Activated CD8-positive, alpha-beta memory T cell treated with anti-CD3 and anti-CD28 coated beads, Interleukin-2, amount 10 ng/mL, durations not matched to agents 7 days and 5 days (primary cell): ENCODE measurements at regions not wholly inside any gene's neighbourhood (a gene's known extent, or its start where the extent isn't known, plus 50 kb on each side); places are given as distances from the start of the nearest gene placed in this dataset.
"Not testable (repeated sequence)": the region's sequence is repeated elsewhere in the genome, so short reads cannot be mapped to it uniquely, and the experiment has no call there.

Source experiments
- ATAC-seq: fragments of 150-1000 bp; cut with Tn5 transposase; one replicate; pipeline ENCODE4 v1.10.0; 2021; ENCODE audit warnings: moderate library complexity
- CTCF ChIA-PET: fragments of 350-600 bp; sonication (Branson Sonifier 250); formaldehyde crosslinking; loops from one replicate; lab custom pipeline; 2021; ENCODE audit warnings: antibody characterized with exemption; lab: Charles Lee
- DNase-seq: peaks from one replicate; pipeline ENCODE4 v3.0.0-alpha.2; 2020
- H3K27ac Mint-ChIP-seq: one replicate; pipeline ENCODE4 v1.8.0; 2021; ENCODE audit warnings: mild to moderate bottlenecking, mixed read lengths
- H3K27me3 Mint-ChIP-seq: one replicate; pipeline ENCODE4 v1.8.0; 2021; ENCODE audit warnings: mixed read lengths
- H3K36me3 Mint-ChIP-seq: one replicate; pipeline ENCODE4 v1.8.0; 2021; ENCODE audit warnings: mild to moderate bottlenecking, mixed read lengths
- H3K4me1 Mint-ChIP-seq: one replicate; pipeline ENCODE4 v1.8.0; 2021; ENCODE audit warnings: mixed read lengths
- H3K4me3 Mint-ChIP-seq: one replicate; pipeline ENCODE4 v1.8.0; 2021; ENCODE audit warnings: mild to moderate bottlenecking, moderate library complexity, mixed read lengths
- H3K9me3 Mint-ChIP-seq: one replicate; pipeline ENCODE4 v1.8.0; 2022; ENCODE audit warnings: low read depth, mixed read lengths

DNA sequence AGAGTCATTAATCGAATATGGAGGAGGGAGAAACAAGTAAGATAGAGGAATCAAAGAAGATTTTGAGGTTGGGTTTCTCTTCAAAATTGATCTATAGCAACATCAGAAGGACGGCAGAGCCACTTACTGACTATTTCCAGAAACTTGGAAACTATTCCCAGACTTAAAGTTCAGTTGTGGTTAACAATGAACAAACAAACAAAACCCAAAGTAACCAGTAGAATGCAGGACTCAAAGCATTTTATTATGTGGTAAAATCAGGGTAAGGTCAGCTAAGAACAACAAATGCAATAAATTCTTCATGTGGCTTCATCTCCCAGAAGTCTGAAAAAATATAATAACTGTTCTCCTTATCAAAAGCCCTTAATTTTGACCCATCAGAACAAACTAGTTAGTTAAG lies 54.9 kb upstream of the OSMR start:
- H3K4me1 Mint-ChIP-seq = no peaks in the 10 kb centered on the region
- no peaks in the 10 kb centered on the region for H3K36me3 Mint-ChIP-seq
- CTCF ChIA-PET = no interaction called here
- no peak for ATAC-seq
- H3K4me3 Mint-ChIP-seq = no peak overlapping the region
- no peak overlapping the region for H3K27ac Mint-ChIP-seq
- no peak for DNase-seq
- H3K27me3 Mint-ChIP-seq = peaks cover 26% of the 10 kb centered on the region
- peaks cover under 1% of the 10 kb centered on the region for H3K9me3 Mint-ChIP-seq

DNA sequence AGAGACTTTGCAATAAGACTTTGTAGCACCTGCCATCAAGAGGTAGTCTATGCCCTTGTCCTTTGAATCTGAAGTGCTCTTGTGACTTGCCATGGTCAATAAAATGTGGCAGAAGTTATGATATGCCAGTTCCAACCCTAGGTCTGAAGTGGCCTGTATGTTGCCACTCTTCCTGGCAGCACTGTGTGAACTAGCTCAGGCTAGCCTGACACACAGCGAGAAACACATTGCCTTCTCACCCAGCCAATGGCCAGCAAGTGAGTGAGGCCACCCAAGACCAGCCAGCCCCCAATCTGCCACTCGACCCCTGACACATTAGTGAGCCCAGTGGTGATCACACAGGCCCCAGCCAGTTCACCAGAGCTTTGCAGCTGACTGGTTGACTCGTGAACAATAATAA lies 52.7 kb upstream of the OSMR start:
- H3K27me3 Mint-ChIP-seq = peaks cover 26% of the 10 kb centered on the region

DNA sequence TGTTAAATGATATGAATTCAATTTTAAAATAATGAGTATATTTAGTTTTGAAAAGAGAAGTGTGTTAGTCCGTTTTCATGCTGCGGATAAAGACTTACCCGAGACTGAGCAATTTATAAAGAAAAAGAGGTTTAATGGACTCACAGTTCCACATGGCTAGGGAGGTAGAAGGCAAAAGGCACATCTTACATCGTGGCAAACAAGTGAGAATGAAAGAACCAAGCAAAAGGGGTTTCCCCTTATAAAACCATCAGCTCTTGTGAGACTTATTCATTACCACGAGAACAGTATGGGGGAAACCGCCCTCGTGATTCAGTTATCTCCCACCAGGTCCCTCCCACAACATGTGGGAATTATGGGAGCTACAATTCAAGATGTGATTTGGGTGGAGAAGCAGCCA lies 51.8 kb upstream of the OSMR start:
- H3K27me3 Mint-ChIP-seq = peaks cover 26% of the 10 kb centered on the region
- CTCF ChIA-PET, H3K4me3 Mint-ChIP-seq, H3K9me3 Mint-ChIP-seq, DNase-seq, ATAC-seq, H3K36me3 Mint-ChIP-seq, H3K27ac Mint-ChIP-seq, H3K4me1 Mint-ChIP-seq: not testable (repeated sequence)

More for the DNA sequence above, 52.7 kb upstream of the OSMR start:
- CTCF ChIA-PET = no interaction called here
- ATAC-seq (no peak), DNase-seq (no peak)
- no peak overlapping the region for H3K27ac Mint-ChIP-seq
- no peak overlapping the region for H3K4me3 Mint-ChIP-seq
- H3K9me3 Mint-ChIP-seq = no peaks in the 10 kb centered on the region
- no peaks in the 10 kb centered on the region for H3K36me3 Mint-ChIP-seq
- no peaks in the 10 kb centered on the region for H3K4me1 Mint-ChIP-seq

DNA sequence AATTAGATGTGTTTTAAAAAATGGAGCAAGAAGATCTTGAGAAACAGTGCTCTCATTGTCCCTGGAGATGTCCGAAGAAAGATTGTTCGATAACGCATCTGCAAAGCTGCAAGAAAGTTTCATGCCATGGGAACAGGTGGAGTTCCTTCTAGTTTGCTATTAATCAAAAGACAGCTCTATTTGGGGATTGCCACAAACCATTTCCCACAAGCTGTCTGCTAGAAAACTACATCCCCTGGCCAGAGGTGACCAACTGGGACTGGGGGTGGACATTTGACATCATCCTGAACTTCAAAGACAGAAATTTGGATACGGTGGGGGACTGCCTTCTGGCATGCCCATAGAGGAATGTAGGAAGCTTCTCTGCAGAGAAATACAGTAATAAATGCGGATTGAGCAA lies 50.8 kb upstream of the OSMR start:
- no peaks in the 10 kb centered on the region for H3K36me3 Mint-ChIP-seq
- ATAC-seq (no peak), DNase-seq (no peak)
- H3K4me1 Mint-ChIP-seq = no peaks in the 10 kb centered on the region
- CTCF ChIA-PET = interaction anchor here (1.3 kb wide), 1 partner anchor 14 kb away, joined by 3 read pairs; no protein-coding TSS in a partner anchor
- H3K27ac Mint-ChIP-seq = no peak overlapping the region
- peaks cover 26% of the 10 kb centered on the region for H3K27me3 Mint-ChIP-seq
- H3K9me3 Mint-ChIP-seq = no peaks in the 10 kb centered on the region
- H3K4me3 Mint-ChIP-seq = no peak overlapping the region

DNA sequence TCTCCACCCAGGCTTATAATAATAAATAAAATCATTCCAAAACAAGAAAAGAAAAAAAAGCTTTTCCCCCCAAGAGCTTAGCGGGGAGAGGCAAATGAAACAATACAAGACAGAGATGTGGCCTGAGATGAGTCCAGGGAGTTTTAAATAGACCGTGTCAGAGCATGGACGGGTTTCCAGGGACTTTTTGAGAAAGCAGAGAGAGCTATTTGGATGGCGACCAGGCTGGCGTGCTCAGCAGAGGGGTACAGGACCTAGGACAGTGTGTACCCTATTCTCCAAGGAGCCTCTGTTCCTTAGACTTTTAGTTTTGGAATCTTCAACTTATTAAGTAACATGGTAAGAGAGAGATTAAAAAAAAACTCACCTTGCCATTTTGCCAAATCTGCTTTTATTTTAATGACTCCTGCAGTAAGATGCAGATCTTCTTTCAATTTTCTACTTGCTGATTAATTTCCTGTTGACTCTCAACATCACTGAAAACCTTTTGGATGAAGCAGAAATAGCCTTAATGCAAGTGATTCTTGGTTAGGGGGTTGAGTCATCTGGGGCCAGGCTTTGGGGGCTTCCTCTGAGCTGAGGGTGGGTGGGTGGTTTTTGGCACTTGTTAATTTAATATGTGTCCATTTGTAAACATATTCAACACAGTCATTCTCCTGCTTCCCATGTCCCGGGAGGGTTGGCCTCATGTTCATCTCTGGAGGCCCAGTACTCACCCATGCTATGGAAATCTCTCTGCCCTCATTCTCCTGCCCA lies 49.6 kb upstream of the OSMR start:
- Mint-ChIP-seq H3K9me3 (no peaks in the 10 kb centered on the region), H3K27me3 (peaks cover 18% of the 10 kb centered on the region), H3K36me3 (no peaks in the 10 kb centered on the region), H3K4me3 (no peak overlapping the region), H3K27ac (no peak overlapping the region), H3K4me1 (no peaks in the 10 kb centered on the region)
- no peak for DNase-seq
- ATAC-seq = no peak
- CTCF ChIA-PET = interaction anchor here (0.6 kb wide), 1 partner anchor 348 kb away, joined by 4 read pairs; no protein-coding TSS in a partner anchor
